ENCODE measurements at regions not wholly inside any gene's neighbourhood (a gene's known extent, or its start where the extent isn't known, plus 50 kb on each side); places are given as distances from the start of the nearest gene placed in this dataset.

- TF ChIP-seq SRF (IDR thresholded peaks at IDR 0.05; ENCODE audit: low read depth) (no peak), MAX (IDR thresholded peaks at IDR 0.05) (no peak), FOSL1 (IDR thresholded peaks at IDR 0.05; ENCODE audit: low read depth) (no peak), EGR1 (IDR thresholded peaks at IDR 0.05; ENCODE audit: low read depth) (no peak), SIN3A (IDR thresholded peaks at IDR 0.05; ENCODE audit: low read depth) (no peak), JUND (IDR thresholded peaks at IDR 0.05) (no peak), ZNF274 (IDR thresholded peaks at IDR 0.05; ENCODE audit: low read depth, low read length) (no peak), CEBPB (IDR thresholded peaks at IDR 0.05; ENCODE audit: low read depth) (no peak), YY1 (IDR thresholded peaks at IDR 0.05; ENCODE audit: extremely low read depth, insufficient replicate concordance, low read depth, low read length) (no peak), ZBTB33 (IDR thresholded peaks at IDR 0.05; ENCODE audit: extremely low read depth, insufficient replicate concordance, low read length) (no peak), RAD21 (IDR thresholded peaks at IDR 0.05; ENCODE audit: low read depth) (no peak), EZH2phosphoT487 (IDR thresholded peaks at IDR 0.05; ENCODE audit: borderline replicate concordance) (no peak), EZH2 (IDR thresholded peaks at IDR 0.05) (no peak), POLR2AphosphoS5 (IDR thresholded peaks at IDR 0.05; ENCODE audit: low read depth, low read length) (no peak)
- TF ChIP-seq, protein P1, sequence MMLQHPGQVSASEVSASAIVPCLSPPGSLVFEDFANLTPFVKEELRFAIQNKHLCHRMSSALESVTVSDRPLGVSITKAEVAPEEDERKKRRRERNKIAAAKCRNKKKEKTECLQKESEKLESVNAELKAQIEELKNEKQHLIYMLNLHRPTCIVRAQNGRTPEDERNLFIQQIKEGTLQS (IDR thresholded peaks at IDR 0.05), result no peak
- TF ChIP-seq, protein P2, sequence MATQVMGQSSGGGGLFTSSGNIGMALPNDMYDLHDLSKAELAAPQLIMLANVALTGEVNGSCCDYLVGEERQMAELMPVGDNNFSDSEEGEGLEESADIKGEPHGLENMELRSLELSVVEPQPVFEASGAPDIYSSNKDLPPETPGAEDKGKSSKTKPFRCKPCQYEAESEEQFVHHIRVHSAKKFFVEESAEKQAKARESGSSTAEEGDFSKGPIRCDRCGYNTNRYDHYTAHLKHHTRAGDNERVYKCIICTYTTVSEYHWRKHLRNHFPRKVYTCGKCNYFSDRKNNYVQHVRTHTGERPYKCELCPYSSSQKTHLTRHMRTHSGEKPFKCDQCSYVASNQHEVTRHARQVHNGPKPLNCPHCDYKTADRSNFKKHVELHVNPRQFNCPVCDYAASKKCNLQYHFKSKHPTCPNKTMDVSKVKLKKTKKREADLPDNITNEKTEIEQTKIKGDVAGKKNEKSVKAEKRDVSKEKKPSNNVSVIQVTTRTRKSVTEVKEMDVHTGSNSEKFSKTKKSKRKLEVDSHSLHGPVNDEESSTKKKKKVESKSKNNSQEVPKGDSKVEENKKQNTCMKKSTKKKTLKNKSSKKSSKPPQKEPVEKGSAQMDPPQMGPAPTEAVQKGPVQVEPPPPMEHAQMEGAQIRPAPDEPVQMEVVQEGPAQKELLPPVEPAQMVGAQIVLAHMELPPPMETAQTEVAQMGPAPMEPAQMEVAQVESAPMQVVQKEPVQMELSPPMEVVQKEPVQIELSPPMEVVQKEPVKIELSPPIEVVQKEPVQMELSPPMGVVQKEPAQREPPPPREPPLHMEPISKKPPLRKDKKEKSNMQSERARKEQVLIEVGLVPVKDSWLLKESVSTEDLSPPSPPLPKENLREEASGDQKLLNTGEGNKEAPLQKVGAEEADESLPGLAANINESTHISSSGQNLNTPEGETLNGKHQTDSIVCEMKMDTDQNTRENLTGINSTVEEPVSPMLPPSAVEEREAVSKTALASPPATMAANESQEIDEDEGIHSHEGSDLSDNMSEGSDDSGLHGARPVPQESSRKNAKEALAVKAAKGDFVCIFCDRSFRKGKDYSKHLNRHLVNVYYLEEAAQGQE (IDR thresholded peaks at IDR 0.05; ENCODE audit: low read depth), result no peak
- no peaks in the 10 kb centered on the region; the same call in 1 of the 2 replicates for H3K9me2 ChIP-seq (ENCODE audit: insufficient read depth)
- H2AFZ ChIP-seq (ENCODE audit: low read depth, low read length, poor library complexity, severe bottlenecking), result no peak overlapping the region
- no peak overlapping the region for H3K9ac ChIP-seq (ENCODE audit: low read length)
- ATAC-seq (no peak), DNase-seq (ENCODE audit: low read depth, low spot score) (no peak)
- H3K36me3 ChIP-seq (ENCODE audit: control insufficient read depth in 1 of 2, insufficient read depth in 2 of 2, low read length in 2 of 2), result no peaks in the 10 kb centered on the region
- ChIA-PET POLR2A (no interaction called here), CTCF (interaction anchor here (1.8 kb wide), 1 partner anchor 11 kb away, joined by 7 read pairs; no protein-coding TSS in a partner anchor), RAD21 (ENCODE audit: low non-redundant PET in 1 of 2, low total read pairs in 2 of 2, uncharacterized antibody in 2 of 2, unreplicated experiment in 2 of 2) (no interaction called here)
- H3K4me2 ChIP-seq (ENCODE audit: low read length), result no peak overlapping the region
- no peaks in the 10 kb centered on the region for H3K27me3 ChIP-seq (ENCODE audit: insufficient read depth, low read length)
- intact Hi-C loops (cut with micrococcal nuclease), result no loop called here
- H3K9me3 ChIP-seq (ENCODE audit: control insufficient read depth in 1 of 2, insufficient read depth in 1 of 2, low read depth in 1 of 2, low read length in 2 of 2), result peaks cover 3% of the 10 kb centered on the region in 2 experiments; a peak in 1 of 4 replicates
- no TSS peak for BruUV-seq (replicated peaks)
- no peaks in the 10 kb centered on the region for H4K20me1 ChIP-seq (ENCODE audit: insufficient read depth)
- H3K27ac ChIP-seq (ENCODE audit: low read depth, low read length), result no peak overlapping the region
- no peaks in the 10 kb centered on the region for H3K79me2 ChIP-seq (ENCODE audit: insufficient read depth, low read length)
- no peaks in the 10 kb centered on the region for H3K4me1 ChIP-seq (ENCODE audit: control insufficient read depth in 1 of 2, insufficient read depth in 2 of 2, low read length in 2 of 2)
- H3K4me3 ChIP-seq (replicated peaks in 1 of 2; ENCODE audit: low read depth in 1 of 2, low read length in 2 of 2), result no peak overlapping the region
Measured at GRCh38 chr3:150194513-150194912, 213.6 kb upstream of the TSC22D2 start.

Measured in HCT116 (cell line).